ENCODE measurements at regions not wholly inside any gene's neighbourhood (a gene's known extent, or its start where the extent isn't known, plus 50 kb on each side); places are given as distances from the start of the nearest gene placed in this dataset.

GRCh38 chr13:73329355-73329754 lies 270.6 kb downstream of the KLF5 start:
- no peak for TF ChIP-seq PPARA (CRISPR knock-in tag; IDR thresholded peaks at IDR 0.05; ENCODE audit: borderline replicate concordance)
- TF ChIP-seq POU6F1 (CRISPR knock-in tag; IDR thresholded peaks at IDR 0.05; ENCODE audit: borderline replicate concordance, low read depth): no peak
- TF ChIP-seq ARNTL (CRISPR knock-in tag; IDR thresholded peaks at IDR 0.05; ENCODE audit: borderline replicate concordance, low read depth): no peak
- no peak for TF ChIP-seq ESRRG (CRISPR knock-in tag; IDR thresholded peaks at IDR 0.05)
